ENCODE measurements at regions not wholly inside any gene's neighbourhood (a gene's known extent, or its start where the extent isn't known, plus 50 kb on each side); places are given as distances from the start of the nearest gene placed in this dataset.

- no peak for DNase-seq
Observed at GRCh38 chr21:16707274-16707673, 805.6 kb upstream of the CXADR start.

- DNase-seq, result no peak
Observed at GRCh38 chr21:16708101-16708835, 804.6 kb upstream of the CXADR start.

DNA sequence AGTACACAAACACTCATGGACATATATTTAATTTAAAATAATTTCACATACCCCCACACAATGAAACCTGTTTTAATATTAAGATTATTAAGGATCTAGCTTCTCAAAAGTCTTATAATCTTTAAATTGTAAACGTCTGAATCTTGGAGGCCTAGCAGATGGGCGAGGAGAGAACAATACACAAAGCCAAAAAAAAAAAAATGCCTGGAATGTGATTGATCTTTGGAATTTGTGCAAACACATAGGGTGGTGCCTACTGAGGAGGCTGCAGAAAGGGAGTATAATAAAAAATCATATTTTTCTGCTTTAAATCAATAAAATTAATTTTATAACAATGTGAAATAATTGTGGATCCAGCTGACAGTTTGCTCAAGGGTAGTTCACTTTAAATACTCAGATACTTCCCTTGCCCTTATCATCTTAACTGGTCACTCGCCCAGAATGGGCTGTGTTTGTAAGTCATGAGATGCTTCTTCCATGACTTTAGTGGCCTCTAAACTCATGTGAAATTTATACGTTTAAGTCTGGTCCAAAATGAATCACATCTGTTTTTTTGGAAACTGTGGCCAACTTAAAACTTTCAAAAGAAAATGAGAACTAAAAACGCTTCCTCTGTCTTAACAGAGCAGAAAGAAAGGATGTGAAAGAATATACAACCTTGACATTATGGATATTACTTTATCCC is 802.8 kb upstream of the CXADR start:
- DNase-seq, result no peak

- DNase-seq, result no peak
Observed at GRCh38 chr21:16711757-16712156, 801.1 kb upstream of the CXADR start.

DNA sequence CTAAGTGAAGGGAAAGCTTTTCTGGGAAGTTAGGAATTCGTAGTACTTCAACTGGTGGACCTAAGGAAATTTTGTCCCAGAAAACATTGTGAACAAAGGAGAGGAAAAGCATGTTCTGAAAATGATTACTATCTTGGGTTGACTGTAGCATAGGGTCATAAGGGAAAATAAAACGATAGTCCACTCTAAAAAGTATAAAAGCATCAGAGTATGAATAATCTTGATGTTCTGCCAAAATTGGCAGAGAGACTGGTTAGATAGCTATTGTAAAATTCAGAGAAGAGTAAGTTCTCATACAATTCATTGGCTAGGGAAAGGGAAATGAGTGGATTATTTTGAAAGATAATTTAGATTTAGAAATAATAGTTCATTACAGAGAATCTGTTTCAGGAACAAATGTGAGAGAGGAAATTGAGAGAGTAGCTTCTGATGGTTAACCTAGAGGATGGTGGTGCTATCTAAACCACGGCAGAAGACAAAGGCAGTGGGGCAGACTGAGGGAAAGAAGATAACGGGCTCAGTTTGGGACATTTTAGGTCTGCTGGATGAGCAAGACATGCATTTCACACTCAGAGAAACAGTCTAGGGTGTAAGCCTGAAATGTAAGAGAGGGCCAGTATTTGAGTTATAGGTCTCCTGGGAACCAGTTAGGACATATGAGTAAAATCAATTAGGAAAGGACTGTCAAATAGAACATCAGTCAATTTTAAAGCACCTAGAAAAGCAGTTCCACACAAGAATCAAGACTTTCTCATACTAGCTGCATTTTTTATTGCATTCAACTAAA is 799.3 kb upstream of the CXADR start:
- no peak for DNase-seq

DNA sequence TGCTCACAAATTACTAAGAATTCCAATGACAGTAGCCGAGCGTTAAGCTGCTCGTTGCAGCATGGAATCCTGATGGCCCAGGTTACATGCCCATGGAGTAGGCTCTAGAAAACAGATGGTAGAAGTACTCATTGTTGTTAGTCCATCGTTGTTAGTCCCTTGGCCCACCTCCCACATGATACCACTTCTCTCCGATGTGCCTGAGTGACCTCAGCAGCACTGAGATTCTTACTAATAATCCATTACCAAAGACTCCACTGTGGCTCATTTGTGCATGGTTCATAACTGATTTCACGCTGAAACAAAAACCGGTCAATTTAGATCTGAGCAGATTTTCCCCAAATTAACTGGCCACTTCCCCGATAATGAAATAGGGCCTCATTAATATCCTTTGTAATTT is 772.3 kb upstream of the CXADR start:
- DNase-seq, result no peak

GRCh38 chr21:16741141-16741665 is 771.6 kb upstream of the CXADR start:
- no peak for DNase-seq

GRCh38 chr21:16742131-16742641 is 770.7 kb upstream of the CXADR start:
- no peak for DNase-seq

DNA sequence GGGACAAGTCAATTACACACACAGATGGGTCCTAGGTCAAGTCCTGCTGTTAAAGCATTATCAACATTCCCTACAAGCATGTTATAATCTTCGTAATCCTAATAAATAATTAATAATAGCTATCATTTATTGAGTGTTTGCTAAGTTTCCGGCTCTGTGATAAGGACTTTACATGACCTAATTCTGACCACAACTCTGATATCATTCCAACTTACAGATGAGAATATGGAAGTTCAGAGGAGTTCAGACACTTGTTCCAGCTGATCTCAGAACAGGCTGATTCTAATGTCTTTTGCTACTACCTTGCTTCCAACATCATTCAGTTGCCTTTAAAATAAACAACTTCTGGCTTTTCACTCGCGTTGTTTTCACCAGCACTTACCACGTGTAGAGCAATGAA is 770.1 kb upstream of the CXADR start:
- no peak for DNase-seq

DNA sequence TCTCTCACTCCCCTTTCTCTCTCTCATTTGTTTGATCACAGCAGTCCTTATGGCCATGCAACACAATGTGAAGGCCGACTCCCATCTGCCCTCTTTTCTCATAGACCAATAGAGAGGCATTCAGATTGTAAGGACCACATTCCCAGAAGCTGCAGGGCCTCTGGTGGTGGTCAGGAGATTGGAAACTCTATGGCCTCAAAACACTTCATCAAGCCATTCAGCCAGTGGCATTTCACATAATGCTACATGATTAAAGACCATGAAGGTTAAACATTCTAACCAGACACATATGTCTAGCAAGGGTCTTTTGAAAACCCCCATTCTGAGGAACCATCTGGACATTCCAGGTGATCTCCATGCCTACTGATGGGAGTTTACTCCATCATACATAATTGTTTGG is 769.5 kb upstream of the CXADR start:
- no peak for DNase-seq

- no peak for DNase-seq
Observed at GRCh38 chr21:16750926-16751325, 761.9 kb upstream of the CXADR start.

DNA sequence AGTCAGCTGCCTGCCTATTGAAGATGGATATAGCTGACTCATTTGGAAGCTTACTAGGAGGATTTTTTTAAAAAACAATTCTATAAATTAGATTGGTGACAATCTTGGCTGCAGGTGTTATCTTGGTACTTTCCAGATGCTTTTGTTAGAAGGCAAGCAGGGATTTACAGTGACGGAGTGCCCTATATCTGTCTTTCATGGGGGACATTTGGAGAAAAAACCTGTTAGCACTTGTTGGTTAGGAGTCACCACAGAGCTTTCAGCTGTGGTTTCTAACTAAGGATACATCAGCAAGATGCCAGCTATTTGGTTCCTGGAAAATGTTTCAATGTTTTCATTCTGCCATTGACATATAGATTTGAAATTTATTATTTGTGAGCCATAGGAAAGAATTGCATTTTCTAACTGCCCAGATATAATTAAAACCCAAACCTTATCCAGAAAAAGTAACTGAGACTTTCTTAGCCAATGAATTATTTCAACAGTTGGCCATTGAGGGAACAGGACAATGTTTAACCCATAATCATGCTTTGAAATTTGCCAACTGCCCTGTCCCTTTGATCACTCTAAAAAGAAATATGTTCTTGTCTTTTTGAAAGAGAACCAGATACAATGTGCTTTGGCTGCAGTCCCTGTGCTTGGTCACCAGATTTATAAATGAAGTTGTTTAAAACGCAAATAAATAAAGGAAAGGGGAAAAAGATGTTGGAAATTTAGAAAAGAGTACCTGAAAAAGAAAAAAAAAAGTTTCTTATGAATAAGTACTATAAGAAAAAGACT is 761.0 kb upstream of the CXADR start:
- DNase-seq, result no peak

GRCh38 chr21:16752475-16752857 is 760.4 kb upstream of the CXADR start:
- DNase-seq, result no peak

- no peak for DNase-seq
Observed at GRCh38 chr21:16755061-16755460, 757.8 kb upstream of the CXADR start.

- DNase-seq, result no peak
Observed at GRCh38 chr21:16767201-16767600, 745.6 kb upstream of the CXADR start.

- no peak for DNase-seq
Observed at GRCh38 chr21:16768096-16768495, 744.7 kb upstream of the CXADR start.

- DNase-seq, result no peak
Observed at GRCh38 chr21:16770266-16770665, 742.6 kb upstream of the CXADR start.

DNA sequence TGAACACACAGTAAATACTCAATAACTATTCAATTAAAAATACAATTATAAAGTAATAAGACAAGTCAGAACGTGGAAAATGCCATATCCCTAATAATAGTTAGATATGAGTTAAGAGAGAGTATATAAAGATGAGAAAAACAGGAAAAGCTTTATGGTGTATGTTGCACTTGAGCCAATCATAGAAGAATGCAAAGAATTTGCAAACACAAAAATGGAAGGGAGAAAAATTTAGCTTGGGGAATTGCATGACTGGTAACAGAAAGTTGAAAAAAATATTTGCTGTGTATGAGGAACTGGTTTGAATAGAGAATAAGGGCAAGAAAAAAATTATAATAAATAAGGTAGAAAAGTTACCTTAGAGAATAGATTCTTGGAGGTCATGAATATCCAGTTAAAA is 739.6 kb upstream of the CXADR start:
- no peak for DNase-seq

DNA sequence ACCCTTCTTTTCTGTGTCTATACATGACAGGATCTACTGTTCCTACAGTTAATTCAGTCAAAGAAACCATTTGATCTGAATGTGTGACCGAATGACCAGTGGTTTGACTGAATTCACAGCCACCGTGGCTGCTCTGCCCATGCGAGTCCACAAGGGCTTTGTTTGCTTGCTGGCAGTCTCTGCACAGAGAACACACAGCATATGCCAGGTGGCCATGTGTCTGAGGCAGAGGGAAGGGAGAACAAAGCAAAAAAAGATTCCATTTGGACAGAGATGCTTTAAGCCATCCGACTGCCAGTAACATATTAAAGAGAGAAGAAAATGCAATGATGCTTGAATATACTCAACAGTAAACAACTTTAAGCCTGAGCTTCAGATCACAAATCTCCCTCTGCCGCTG is 737.8 kb upstream of the CXADR start:
- DNase-seq, result no peak

GRCh38 chr21:16777041-16777720 is 735.7 kb upstream of the CXADR start:
- DNase-seq, result no peak

- no peak for DNase-seq
Observed at GRCh38 chr21:16788584-16788983, 724.3 kb upstream of the CXADR start.

DNA sequence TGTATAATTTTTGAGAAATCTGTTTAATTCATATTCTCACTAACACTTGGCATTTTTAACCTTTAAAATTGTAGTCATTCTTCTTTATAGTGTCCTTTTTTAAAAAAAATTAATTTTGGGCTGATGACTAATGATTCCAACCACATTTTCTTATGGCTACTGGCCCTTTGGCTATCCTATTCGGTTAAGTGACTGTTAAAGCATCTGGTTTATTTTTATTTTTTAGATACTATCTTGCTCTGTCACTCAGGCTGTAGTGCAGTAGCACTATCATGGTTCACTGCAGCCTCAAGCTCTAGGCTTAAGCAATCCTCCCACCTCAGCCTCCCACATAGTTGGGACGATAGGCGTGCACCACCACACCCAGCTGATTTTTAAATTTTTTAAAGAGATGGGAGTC is 723.2 kb upstream of the CXADR start:
- no peak for DNase-seq

Measured in central memory CD4-positive, alpha-beta T cell (primary cell).